HG03575 (cell line): ENCODE measurements at regions not wholly inside any gene's neighbourhood (a gene's known extent, or its start where the extent isn't known, plus 50 kb on each side); places are given as distances from the start of the nearest gene placed in this dataset.
"Not testable (repeated sequence)": the region's sequence is repeated elsewhere in the genome, so short reads cannot be mapped to it uniquely, and the experiment has no call there.

Source experiments
- ATAC-seq: cut with Tn5 transposase; IDR thresholded peaks from one replicate; pipeline ENCODE4 v1.9.1; 2021; ENCODE audit not compliant: unreplicated experiment, insufficient number of reproducible peaks, low FRiP score; ENCODE audit errors: extremely low read depth

- not testable (repeated sequence) for ATAC-seq
These were observed 388.9 kb downstream of the DAD1 start for GRCh38 chr14:22200131-22200530.

- no peak for ATAC-seq
These were observed 394.4 kb downstream of the DAD1 start for GRCh38 chr14:22194664-22195063.

- ATAC-seq = no peak
These were observed 398.4 kb downstream of the DAD1 start for GRCh38 chr14:22190411-22191191.

- no peak for ATAC-seq
These were observed 399.1 kb downstream of the DAD1 start for GRCh38 chr14:22189881-22190280.

- no peak for ATAC-seq
These were observed 400.7 kb downstream of the DAD1 start for GRCh38 chr14:22188318-22188717.

- no peak for ATAC-seq
These were observed 403.2 kb downstream of the DAD1 start for GRCh38 chr14:22185789-22186188.

GRCh38 chr14:22185191-22185590 lies 403.8 kb downstream of the DAD1 start:
- no peak for ATAC-seq

- ATAC-seq = no peak
These were observed 404.2 kb downstream of the DAD1 start for GRCh38 chr14:22184830-22185168.

GRCh38 chr14:22184157-22184829 lies 404.7 kb downstream of the DAD1 start:
- ATAC-seq = no peak

GRCh38 chr14:22180045-22180444 lies 409.0 kb downstream of the DAD1 start:
- no peak for ATAC-seq

- no peak for ATAC-seq
These were observed 409.8 kb downstream of the DAD1 start for GRCh38 chr14:22179190-22179589.

GRCh38 chr14:22178333-22178839 lies 410.6 kb downstream of the DAD1 start:
- ATAC-seq = no peak

- no peak for ATAC-seq
These were observed 411.2 kb downstream of the DAD1 start for GRCh38 chr14:22177870-22178269.

- ATAC-seq = no peak
These were observed 412.1 kb downstream of the DAD1 start for GRCh38 chr14:22176957-22177356.

GRCh38 chr14:22175278-22175558 lies 413.8 kb downstream of the DAD1 start:
- not testable (repeated sequence) for ATAC-seq

GRCh38 chr14:22174412-22175277 lies 414.4 kb downstream of the DAD1 start:
- ATAC-seq = no peak

GRCh38 chr14:22168092-22168955 lies 420.7 kb downstream of the DAD1 start:
- ATAC-seq = no peak

GRCh38 chr14:22164616-22165015 lies 424.4 kb downstream of the DAD1 start:
- ATAC-seq = no peak

- no peak for ATAC-seq
These were observed 426.0 kb downstream of the DAD1 start for GRCh38 chr14:22163051-22163450.
